GM21367 (cell line): ENCODE measurements at regions not wholly inside any gene's neighbourhood (a gene's known extent, or its start where the extent isn't known, plus 50 kb on each side); places are given as distances from the start of the nearest gene placed in this dataset.
"Not testable (repeated sequence)": the region's sequence is repeated elsewhere in the genome, so short reads cannot be mapped to it uniquely, and the experiment has no call there.

Source experiments
- ATAC-seq: cut with Tn5 transposase; IDR thresholded peaks from one replicate; pipeline ENCODE4 v1.9.1; 2021; ENCODE audit not compliant: unreplicated experiment

GRCh38 chr4:27716693-27717430 lies 856.2 kb downstream of the STIM2 start:
- ATAC-seq, result no peak

- ATAC-seq, result no peak
Observed at GRCh38 chr4:27717431-27717755, 856.8 kb downstream of the STIM2 start.

- no peak for ATAC-seq
Observed at GRCh38 chr4:27720010-27720766, 859.5 kb downstream of the STIM2 start.

- ATAC-seq, result no peak
Observed at GRCh38 chr4:27721193-27721592, 860.6 kb downstream of the STIM2 start.

GRCh38 chr4:27728892-27729291 lies 868.3 kb downstream of the STIM2 start:
- ATAC-seq, result no peak

- no peak for ATAC-seq
Observed at GRCh38 chr4:27742816-27743215, 882.2 kb downstream of the STIM2 start.

GRCh38 chr4:27759611-27760575 lies 899.3 kb downstream of the STIM2 start:
- no peak for ATAC-seq

- no peak for ATAC-seq
Observed at GRCh38 chr4:27763830-27764525, 903.3 kb downstream of the STIM2 start.

GRCh38 chr4:27764526-27764837 lies 903.8 kb downstream of the STIM2 start:
- ATAC-seq, result no peak

- no peak for ATAC-seq
Observed at GRCh38 chr4:27770895-27771294, 910.3 kb downstream of the STIM2 start.

GRCh38 chr4:27775156-27775555 lies 914.5 kb downstream of the STIM2 start:
- ATAC-seq, result no peak

GRCh38 chr4:27779827-27780226 lies 919.2 kb downstream of the STIM2 start:
- no peak for ATAC-seq

GRCh38 chr4:27787195-27787594 lies 926.6 kb downstream of the STIM2 start:
- no peak for ATAC-seq

GRCh38 chr4:27789773-27790172 lies 929.1 kb downstream of the STIM2 start:
- no peak for ATAC-seq

GRCh38 chr4:27790911-27791310 lies 930.3 kb downstream of the STIM2 start:
- ATAC-seq, result no peak

GRCh38 chr4:27791640-27792039 lies 931.0 kb downstream of the STIM2 start:
- no peak for ATAC-seq

GRCh38 chr4:27807207-27807606 lies 946.6 kb downstream of the STIM2 start:
- ATAC-seq, result no peak

- ATAC-seq, result no peak
Observed at GRCh38 chr4:27811948-27812347, 951.3 kb downstream of the STIM2 start.

GRCh38 chr4:27813226-27813625 lies 952.6 kb downstream of the STIM2 start:
- ATAC-seq, result not testable (repeated sequence)

- ATAC-seq, result not testable (repeated sequence)
Observed at GRCh38 chr4:27813699-27814425, 953.2 kb downstream of the STIM2 start.
